Kidney (tissue), 13 donors: ENCODE measurements at regions not wholly inside any gene's neighbourhood (a gene's known extent, or its start where the extent isn't known, plus 50 kb on each side); places are given as distances from the start of the nearest gene placed in this dataset.

Experiments used
- DNase-seq, 5 donors: peaks; one replicate each; pipeline ENCODE4 v3.0.0-alpha.2; 2013 to 2020
- FAIRE-seq: peaks from 2 replicates; lab custom pipeline; 2012; peaks lifted over from hg19 to GRCh38; lab: Jason Lieb, UNC
- H3K27ac ChIP-seq, 2 donors: one replicate each; pipeline ENCODE4 v1.7.0; 2013; ENCODE audit warnings: low read depth in 2 of 2, low read length in 2 of 2, inconsistent platforms in 1 of 2
- H3K27me3 ChIP-seq: one replicate; pipeline ENCODE4 v1.7.1; 2013; ENCODE audit warnings: low read length, inconsistent platforms; ENCODE audit not compliant: control insufficient read depth, insufficient read depth
- H3K36me3 ChIP-seq, 3 donors: one replicate each; pipeline versions ENCODE4 v1.7.0 to v1.7.1; 2013; ENCODE audit warnings: low read length in 3 of 3, control low read depth in 1 of 3, inconsistent platforms in 1 of 3; ENCODE audit not compliant: insufficient read depth in 3 of 3, control insufficient read depth in 2 of 3
- H3K4me1 ChIP-seq, 3 donors: one replicate each; pipeline versions ENCODE4 v1.7.0 to v1.7.1; 2013; ENCODE audit warnings: low read length in 3 of 3, inconsistent platforms in 1 of 3, low read depth in 1 of 3; ENCODE audit not compliant: control insufficient read depth in 2 of 3, insufficient read depth in 2 of 3
- H3K4me3 ChIP-seq, 3 donors: one replicate each; pipeline versions ENCODE4 v1.7.0 to v1.8.1; 2013; ENCODE audit warnings: low read length in 3 of 3, control low read depth in 1 of 3, inconsistent platforms in 1 of 3
- H3K9ac ChIP-seq, 3 donors: one replicate each; pipeline versions ENCODE4 v1.7.0 to v1.7.1; 2013; ENCODE audit warnings: low read length in 3 of 3, control low read depth in 1 of 3, inconsistent platforms in 1 of 3
- H3K9me3 ChIP-seq, 3 donors: one replicate each; pipeline versions ENCODE4 v1.7.0 to v1.7.1; 2013; ENCODE audit warnings: low read length in 3 of 3, control low read depth in 1 of 3, inconsistent platforms in 1 of 3; ENCODE audit not compliant: control insufficient read depth in 2 of 3, insufficient read depth in 1 of 3
- intact Hi-C: fragments of 100-400 bp; cut with DNase I; formaldehyde crosslinking; loops from one replicate; pipeline ENCODE4 v1.11.1; 2022
- TF ChIP-seq, protein P1 (sequence below): IDR thresholded peaks from 3 replicates; pipeline ENCODE4 v1.5.1; 2012; ENCODE audit warnings: mild to moderate bottlenecking, moderate library complexity, borderline replicate concordance; ENCODE audit not compliant: insufficient read depth; ENCODE audit errors: extremely low read depth
- donor health status: control.
- donor health status: control.
- donor health status: control.
- donor health status: control.
- donor health status: control.
- donor health status: DM: yes; HTN: yes; CAD: no.
- donor health status: Normal renal cell carcinoma (clear cell type).

DNA sequence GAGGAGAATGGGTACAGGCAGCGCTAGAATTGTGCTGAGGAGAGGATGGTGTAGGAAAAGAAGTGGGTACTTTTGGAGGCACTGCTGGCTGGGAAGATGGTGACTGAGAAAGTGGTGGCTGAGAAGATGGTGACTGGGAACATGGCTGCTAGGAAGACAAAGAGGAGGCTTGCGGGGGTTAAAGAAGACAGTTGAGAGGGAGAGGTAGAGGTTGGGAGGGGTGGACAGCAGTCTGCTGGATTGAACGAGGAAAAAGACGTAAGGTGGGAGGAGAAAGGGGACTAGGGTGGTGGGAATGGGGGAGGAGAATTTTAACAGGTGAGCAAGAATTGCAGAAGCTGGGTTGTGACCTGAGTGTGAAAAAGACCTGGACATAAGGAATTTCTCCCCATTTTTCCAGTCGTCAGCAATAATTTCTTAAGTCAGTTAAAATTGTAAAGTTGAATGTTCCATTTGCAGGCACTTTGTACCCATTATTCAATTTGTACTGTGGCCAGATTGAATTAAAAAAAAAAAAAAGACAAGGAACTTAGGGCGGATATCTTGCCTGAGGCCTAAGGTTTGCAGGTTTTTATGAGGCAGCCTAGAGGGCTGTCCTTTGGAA is 2450.0 kb downstream of the TP53TG3F start:
- TF ChIP-seq, protein P1, sequence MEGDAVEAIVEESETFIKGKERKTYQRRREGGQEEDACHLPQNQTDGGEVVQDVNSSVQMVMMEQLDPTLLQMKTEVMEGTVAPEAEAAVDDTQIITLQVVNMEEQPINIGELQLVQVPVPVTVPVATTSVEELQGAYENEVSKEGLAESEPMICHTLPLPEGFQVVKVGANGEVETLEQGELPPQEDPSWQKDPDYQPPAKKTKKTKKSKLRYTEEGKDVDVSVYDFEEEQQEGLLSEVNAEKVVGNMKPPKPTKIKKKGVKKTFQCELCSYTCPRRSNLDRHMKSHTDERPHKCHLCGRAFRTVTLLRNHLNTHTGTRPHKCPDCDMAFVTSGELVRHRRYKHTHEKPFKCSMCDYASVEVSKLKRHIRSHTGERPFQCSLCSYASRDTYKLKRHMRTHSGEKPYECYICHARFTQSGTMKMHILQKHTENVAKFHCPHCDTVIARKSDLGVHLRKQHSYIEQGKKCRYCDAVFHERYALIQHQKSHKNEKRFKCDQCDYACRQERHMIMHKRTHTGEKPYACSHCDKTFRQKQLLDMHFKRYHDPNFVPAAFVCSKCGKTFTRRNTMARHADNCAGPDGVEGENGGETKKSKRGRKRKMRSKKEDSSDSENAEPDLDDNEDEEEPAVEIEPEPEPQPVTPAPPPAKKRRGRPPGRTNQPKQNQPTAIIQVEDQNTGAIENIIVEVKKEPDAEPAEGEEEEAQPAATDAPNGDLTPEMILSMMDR, result no peak
- H3K9ac ChIP-seq, result no peak overlapping the region
- intact Hi-C loops, result no loop called here
- no peak for DNase-seq
- H3K27ac ChIP-seq, result no peak overlapping the region
- no peaks in the 10 kb centered on the region for H3K36me3 ChIP-seq
- H3K9me3 ChIP-seq, result peaks cover 0 to 6% (median 3%) of the 10 kb centered on the region in 3 donors
- no peaks in the 10 kb centered on the region for H3K27me3 ChIP-seq
- FAIRE-seq, result no peak
- H3K4me1 ChIP-seq, result no peaks in the 10 kb centered on the region
- no peak overlapping the region for H3K4me3 ChIP-seq

DNA sequence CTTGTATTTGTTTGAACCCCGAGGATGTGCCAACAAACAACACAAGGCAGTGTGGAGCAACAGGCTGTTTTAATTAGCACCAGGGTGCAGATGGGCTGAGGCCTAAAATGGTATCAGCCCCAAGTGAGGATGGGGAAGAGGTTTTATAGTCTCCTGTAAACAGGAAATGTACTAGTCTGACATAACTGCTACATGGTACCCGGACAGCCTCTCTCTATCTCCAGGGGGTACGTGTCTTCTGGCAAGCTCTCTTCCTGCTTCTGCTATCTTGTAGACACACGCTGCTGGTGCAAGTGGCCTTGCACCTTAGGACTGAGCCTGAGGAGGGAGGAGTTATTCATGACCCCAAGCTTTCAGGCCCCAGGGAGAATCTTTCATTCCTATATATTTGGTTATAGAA is 2451.0 kb downstream of the TP53TG3F start:
- Histone ChIP-seq H3K9ac (no peak overlapping the region), H3K4me3 (no peak overlapping the region), H3K4me1 (no peaks in the 10 kb centered on the region), H3K36me3 (no peaks in the 10 kb centered on the region), H3K27me3 (no peaks in the 10 kb centered on the region), H3K27ac (no peak overlapping the region), H3K9me3 (peaks cover 0 to 3% (median 2%) of the 10 kb centered on the region in 3 donors)
- DNase-seq, result no peak
- intact Hi-C loops, result no loop called here
- TF ChIP-seq, protein P1, result no peak
- FAIRE-seq, result no peak

DNA sequence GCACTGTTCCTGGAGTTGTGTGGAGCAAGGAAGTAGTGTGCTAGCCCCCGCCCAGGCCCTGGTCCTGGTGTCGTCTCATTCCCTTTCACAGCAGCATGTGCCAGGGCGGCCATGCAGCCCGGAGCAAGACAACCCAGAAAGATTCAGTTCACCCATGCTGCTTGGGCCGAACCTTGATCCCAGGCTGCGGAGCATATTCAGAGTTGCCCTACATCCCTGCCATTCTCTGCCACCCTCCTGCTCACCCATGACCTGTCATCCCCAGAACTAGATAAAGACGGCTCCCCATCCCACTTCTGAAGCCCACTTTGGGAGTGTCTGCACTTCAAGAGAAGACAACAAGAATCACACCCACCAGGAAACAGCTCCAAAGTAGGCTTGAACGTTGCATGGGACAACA is 2452.5 kb downstream of the TP53TG3F start:
- TF ChIP-seq, protein P1, result no peak
- Histone ChIP-seq H3K9me3 (peaks cover 0 to 3% (median 2%) of the 10 kb centered on the region in 3 donors), H3K4me3 (no peak overlapping the region), H3K4me1 (no peaks in the 10 kb centered on the region), H3K27ac (no peak overlapping the region), H3K36me3 (no peaks in the 10 kb centered on the region), H3K9ac (no peak overlapping the region), H3K27me3 (no peaks in the 10 kb centered on the region)
- DNase-seq, result no peak
- intact Hi-C loops, result no loop called here
- FAIRE-seq, result no peak

DNA sequence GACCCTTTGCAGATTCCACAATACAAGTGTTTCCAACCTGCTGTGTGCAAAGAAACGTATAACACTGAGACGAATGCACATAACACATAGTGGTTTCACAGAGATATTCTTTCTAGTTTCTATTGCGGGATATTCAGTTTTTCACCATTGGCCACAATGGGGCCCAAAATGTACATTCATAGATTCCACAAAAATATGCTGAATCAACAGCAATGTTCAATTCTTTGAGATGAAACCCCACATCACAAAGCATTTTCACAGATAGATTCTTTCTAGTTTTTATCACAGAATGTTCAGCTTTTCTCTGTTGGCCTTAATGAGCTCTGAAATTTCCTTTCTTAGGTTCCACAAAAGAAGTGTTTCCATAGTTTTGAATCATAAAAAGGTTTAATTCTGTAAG is 2472.3 kb downstream of the TP53TG3F start:
- Histone ChIP-seq H3K36me3 (no peaks in the 10 kb centered on the region), H3K4me3 (no peak overlapping the region), H3K4me1 (no peaks in the 10 kb centered on the region), H3K9me3 (peaks cover 0 to 24% (median 5%) of the 10 kb centered on the region in 3 donors), H3K9ac (no peak overlapping the region), H3K27me3 (no peaks in the 10 kb centered on the region), H3K27ac (no peak overlapping the region)
- TF ChIP-seq, protein P1, result no peak
- DNase-seq (no peak), FAIRE-seq (no peak)
- intact Hi-C loops, result no loop called here
